HepG2 (cell line): ENCODE measurements at regions not wholly inside any gene's neighbourhood (a gene's known extent, or its start where the extent isn't known, plus 50 kb on each side); places are given as distances from the start of the nearest gene placed in this dataset.

Experiments
- FIP1L1 ChIP-seq: fragments of 200-400 bp; formaldehyde crosslinking; IDR thresholded peaks from 2 replicates; pipeline ENCODE4 v1.6.1; 2018; ENCODE audit warnings: low read depth, mild to moderate bottlenecking, low read length, moderate library complexity, borderline replicate concordance; ENCODE audit not compliant: insufficient read depth
- ZBTB43 ChIP-seq: sonication (generic); formaldehyde crosslinking; conservative IDR thresholded peaks from 2 replicates; pipeline ENCODE4 v1.4.0; 2020; ENCODE audit warnings: missing genetic modification reagents
- ZNF224 ChIP-seq: sonication (generic); formaldehyde crosslinking; IDR thresholded peaks from 2 replicates; pipeline ENCODE4 v1.5.0; 2020; ENCODE audit warnings: mild to moderate bottlenecking, missing genetic modification reagents
- ZNF34 ChIP-seq: sonication (generic); formaldehyde crosslinking; IDR thresholded peaks from 2 replicates; pipeline ENCODE4 v1.4.0; 2020; ENCODE audit warnings: mild to moderate bottlenecking, missing genetic modification reagents, borderline replicate concordance
- ZNF382 ChIP-seq: sonication (generic); formaldehyde crosslinking; IDR thresholded peaks from 2 replicates; pipeline ENCODE4 v1.5.0; 2020; ENCODE audit warnings: missing genetic modification reagents, mild to moderate bottlenecking, borderline replicate concordance
- ZNF451 ChIP-seq: sonication (generic); formaldehyde crosslinking; IDR thresholded peaks from 2 replicates; pipeline ENCODE4 v1.5.0; 2020; ENCODE audit warnings: mild to moderate bottlenecking, missing genetic modification reagents
- ZNF7 ChIP-seq: IDR thresholded peaks from 2 replicates; pipeline ENCODE4 v1.6.1; 2016; ENCODE audit warnings: missing biosample characterization, missing genetic modification reagents
- ZNF788 ChIP-seq: sonication (generic); formaldehyde crosslinking; IDR thresholded peaks from 2 replicates; pipeline ENCODE4 v1.5.0; 2020; ENCODE audit warnings: mild to moderate bottlenecking, missing genetic modification reagents, borderline replicate concordance
- TF ChIP-seq, protein P1 (sequence below): IDR thresholded peaks from 2 replicates; pipeline ENCODE4 v1.4.0; 2020; ENCODE audit warnings: mild to moderate bottlenecking, missing genetic modification reagents
- TF ChIP-seq, protein P2 (sequence below): sonication (generic); formaldehyde crosslinking; IDR thresholded peaks from 2 replicates; pipeline ENCODE4 v1.4.0; 2020; ENCODE audit warnings: mild to moderate bottlenecking, missing genetic modification reagents
- TF ChIP-seq, protein P3 (sequence below): sonication (generic); formaldehyde crosslinking; IDR thresholded peaks from 2 replicates; pipeline ENCODE4 v1.4.0; 2020; ENCODE audit warnings: missing genetic modification reagents

DNA sequence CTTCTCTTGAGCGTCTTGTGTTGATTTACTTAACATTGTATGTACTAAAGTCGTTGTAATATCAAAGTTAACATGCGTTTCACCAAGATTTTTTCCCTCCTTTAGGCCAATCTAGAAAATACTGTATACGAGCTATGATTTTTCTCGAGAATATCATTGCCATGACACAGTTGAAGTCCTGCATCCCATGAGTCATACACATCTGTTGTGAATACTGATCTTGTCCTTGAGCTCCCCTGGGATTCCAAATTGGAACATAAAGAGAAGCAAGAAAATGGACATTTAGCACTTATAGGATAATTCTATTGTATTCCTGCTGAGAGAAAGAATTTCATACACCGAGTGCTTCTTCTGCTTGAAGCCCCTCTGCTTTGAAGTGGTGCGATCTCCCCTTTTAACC is 109.6 kb downstream of the SLC35B3 start (continued):
- TF ChIP-seq, protein P1, sequence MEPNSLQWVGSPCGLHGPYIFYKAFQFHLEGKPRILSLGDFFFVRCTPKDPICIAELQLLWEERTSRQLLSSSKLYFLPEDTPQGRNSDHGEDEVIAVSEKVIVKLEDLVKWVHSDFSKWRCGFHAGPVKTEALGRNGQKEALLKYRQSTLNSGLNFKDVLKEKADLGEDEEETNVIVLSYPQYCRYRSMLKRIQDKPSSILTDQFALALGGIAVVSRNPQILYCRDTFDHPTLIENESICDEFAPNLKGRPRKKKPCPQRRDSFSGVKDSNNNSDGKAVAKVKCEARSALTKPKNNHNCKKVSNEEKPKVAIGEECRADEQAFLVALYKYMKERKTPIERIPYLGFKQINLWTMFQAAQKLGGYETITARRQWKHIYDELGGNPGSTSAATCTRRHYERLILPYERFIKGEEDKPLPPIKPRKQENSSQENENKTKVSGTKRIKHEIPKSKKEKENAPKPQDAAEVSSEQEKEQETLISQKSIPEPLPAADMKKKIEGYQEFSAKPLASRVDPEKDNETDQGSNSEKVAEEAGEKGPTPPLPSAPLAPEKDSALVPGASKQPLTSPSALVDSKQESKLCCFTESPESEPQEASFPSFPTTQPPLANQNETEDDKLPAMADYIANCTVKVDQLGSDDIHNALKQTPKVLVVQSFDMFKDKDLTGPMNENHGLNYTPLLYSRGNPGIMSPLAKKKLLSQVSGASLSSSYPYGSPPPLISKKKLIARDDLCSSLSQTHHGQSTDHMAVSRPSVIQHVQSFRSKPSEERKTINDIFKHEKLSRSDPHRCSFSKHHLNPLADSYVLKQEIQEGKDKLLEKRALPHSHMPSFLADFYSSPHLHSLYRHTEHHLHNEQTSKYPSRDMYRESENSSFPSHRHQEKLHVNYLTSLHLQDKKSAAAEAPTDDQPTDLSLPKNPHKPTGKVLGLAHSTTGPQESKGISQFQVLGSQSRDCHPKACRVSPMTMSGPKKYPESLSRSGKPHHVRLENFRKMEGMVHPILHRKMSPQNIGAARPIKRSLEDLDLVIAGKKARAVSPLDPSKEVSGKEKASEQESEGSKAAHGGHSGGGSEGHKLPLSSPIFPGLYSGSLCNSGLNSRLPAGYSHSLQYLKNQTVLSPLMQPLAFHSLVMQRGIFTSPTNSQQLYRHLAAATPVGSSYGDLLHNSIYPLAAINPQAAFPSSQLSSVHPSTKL, result no peak
- TF ChIP-seq, protein P2, sequence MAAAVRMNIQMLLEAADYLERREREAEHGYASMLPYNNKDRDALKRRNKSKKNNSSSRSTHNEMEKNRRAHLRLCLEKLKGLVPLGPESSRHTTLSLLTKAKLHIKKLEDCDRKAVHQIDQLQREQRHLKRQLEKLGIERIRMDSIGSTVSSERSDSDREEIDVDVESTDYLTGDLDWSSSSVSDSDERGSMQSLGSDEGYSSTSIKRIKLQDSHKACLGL (CRISPR knock-in tag), result no peak
- TF ChIP-seq ZNF451 (CRISPR knock-in tag) (no peak), ZNF7 (no peak), FIP1L1 (no peak), ZNF788 (CRISPR knock-in tag) (no peak), ZNF224 (CRISPR knock-in tag) (no peak), ZBTB43 (no peak), ZNF382 (CRISPR knock-in tag) (no peak), ZNF34 (CRISPR knock-in tag) (no peak)
- TF ChIP-seq, protein P3, sequence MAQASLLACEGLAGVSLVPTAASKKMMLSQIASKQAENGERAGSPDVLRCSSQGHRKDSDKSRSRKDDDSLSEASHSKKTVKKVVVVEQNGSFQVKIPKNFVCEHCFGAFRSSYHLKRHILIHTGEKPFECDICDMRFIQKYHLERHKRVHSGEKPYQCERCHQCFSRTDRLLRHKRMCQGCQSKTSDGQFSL, result no peak
